Right cardiac atrium (tissue), 5 donors: ENCODE measurements at regions not wholly inside any gene's neighbourhood (a gene's known extent, or its start where the extent isn't known, plus 50 kb on each side); places are given as distances from the start of the nearest gene placed in this dataset.
"Not testable (repeated sequence)": the region's sequence is repeated elsewhere in the genome, so short reads cannot be mapped to it uniquely, and the experiment has no call there.

Experiments used
- ATAC-seq, 2 donors: fragments of 200-7000 bp; cut with Tn5 transposase; one replicate each; pipeline versions ENCODE4 v1.8.0 to v1.9.1; 2020; ENCODE audit warnings: moderate library complexity in 2 of 2, mild to moderate bottlenecking in 1 of 2
- DNase-seq, 3 donors: peaks; one replicate each; pipeline ENCODE4 v3.0.0-alpha.2; 2020
- H3K27ac ChIP-seq: one replicate; pipeline ENCODE4 v1.5.1; 2013; ENCODE audit warnings: mild to moderate bottlenecking, low read length, control low read depth, moderate library complexity
- H3K27me3 ChIP-seq: one replicate; pipeline ENCODE4 v1.6.1; 2013; ENCODE audit not compliant: control insufficient read depth, insufficient read depth
- H3K4me1 ChIP-seq: one replicate; pipeline ENCODE4 v1.6.1; 2013; ENCODE audit warnings: low read length; ENCODE audit not compliant: control insufficient read depth, insufficient read depth
- H3K4me3 ChIP-seq: one replicate; pipeline ENCODE4 v1.5.1; 2013; ENCODE audit warnings: low read length, control low read depth
- H3K9me3 ChIP-seq: one replicate; pipeline ENCODE4 v1.6.1; 2013; ENCODE audit warnings: low read length; ENCODE audit not compliant: control insufficient read depth
- WGBS: extraction: QIAGEN DNeasy Blood & Tissue Kit; methylation state at CpG from one replicate; pipeline ENCODE4 v1.1.7; 2013; 5-methylcytosine and 5-hydroxymethylcytosine counted together
- intact Hi-C, 4 donors: fragments of 100-400 bp; cut with DNase I; formaldehyde crosslinking; loops; one replicate each; pipeline versions ENCODE4 v1.11.0 to v1.14.0; 2022 to 2023
- donor health status: healthy with polysubstance abuse.
- donor health status: DM: no; HTN: yes; CAD: no.
- donor health status: DM: no; HTN: no; CAD: no.
- donor health status: DM: no; HTN: yes; CAD: no; lungs with severe emphysema.
- donor health status: DM: yes; HTN: yes; CAD: no.

DNA sequence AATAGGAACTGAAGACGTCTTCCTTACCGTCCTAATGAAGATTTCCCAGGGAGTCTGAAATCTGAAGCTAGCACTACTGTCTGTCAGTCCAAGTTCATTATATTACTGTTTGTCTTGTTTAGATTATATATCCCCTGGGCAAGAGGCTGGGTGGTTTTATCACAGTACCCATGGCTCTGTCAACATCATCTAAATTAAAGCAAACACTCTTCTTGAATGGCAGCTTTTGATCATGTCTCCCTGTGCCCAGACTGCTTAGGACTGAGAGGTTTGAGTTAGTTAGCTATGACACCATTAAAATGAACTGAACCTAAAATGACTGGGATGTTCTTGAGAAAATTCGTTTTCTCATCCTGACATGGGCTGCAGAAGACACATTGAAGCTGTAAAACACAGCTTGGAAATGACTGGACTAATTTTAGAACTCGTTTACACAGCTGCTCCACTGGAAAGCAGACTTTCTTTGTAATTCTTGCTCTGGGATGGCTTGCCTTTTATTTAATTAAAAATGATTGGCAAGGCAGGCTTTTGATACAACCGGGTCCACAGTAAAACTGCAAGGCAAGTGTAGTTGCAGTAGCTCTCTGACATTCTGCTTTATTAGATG lies 243.5 kb downstream of the MFSD1 start:
- H3K27me3 ChIP-seq = no peaks in the 10 kb centered on the region
- H3K9me3 ChIP-seq = no peaks in the 10 kb centered on the region
- H3K27ac ChIP-seq = no peak overlapping the region
- no peaks in the 10 kb centered on the region for H3K4me1 ChIP-seq
- ATAC-seq = no peak
- intact Hi-C loops = no loop called here
- WGBS = 48% methylated on average over 5 of the region's 5 CpGs
- DNase-seq = no peak
- H3K4me3 ChIP-seq = no peak overlapping the region

DNA sequence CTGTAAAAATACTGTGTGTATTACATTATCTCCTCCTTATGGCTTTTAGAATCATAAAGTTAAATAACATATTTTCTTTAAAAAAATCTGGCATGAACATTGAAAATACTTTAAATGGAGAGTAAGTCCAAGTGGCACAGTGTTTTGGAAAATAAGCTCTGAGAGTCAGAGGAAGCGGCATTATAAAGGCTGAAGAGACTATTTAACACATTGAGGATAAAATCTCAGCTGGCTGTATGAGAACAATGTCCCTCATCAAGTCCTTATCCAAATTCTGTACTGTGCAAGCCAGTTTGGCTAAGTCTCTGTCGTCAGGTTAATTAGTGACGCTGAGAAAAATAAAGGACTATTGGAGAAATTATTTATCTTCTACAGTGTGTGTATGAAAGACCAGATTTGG lies 245.5 kb downstream of the MFSD1 start:
- intact Hi-C loops = no loop called here
- 72% methylated on average over 3 of the region's 3 CpGs for WGBS

DNA sequence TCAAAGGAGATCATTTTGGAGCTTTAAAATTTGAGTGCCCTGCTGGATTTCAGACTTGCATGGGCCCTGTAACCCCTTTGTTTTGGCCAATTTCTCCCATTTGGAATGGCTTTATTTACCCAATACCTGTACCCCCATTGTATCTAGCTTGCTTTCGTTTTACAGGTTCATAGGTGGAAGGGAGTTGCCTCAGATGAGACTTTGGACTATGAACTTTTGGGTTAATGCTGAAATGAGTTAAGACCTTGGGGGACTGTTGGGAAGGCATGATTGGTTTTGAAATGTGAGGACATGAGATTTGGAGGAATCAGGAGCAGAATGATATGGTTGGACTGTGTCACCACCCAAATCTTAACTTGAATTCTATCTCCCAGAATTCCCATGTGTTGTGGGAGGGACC lies 250.6 kb downstream of the MFSD1 start:
- H3K27ac ChIP-seq, H3K9me3 ChIP-seq, ATAC-seq, intact Hi-C loops, DNase-seq, H3K4me1 ChIP-seq, H3K4me3 ChIP-seq, H3K27me3 ChIP-seq: not testable (repeated sequence)
- WGBS = 59% methylated on average over 1 of the region's 1 CpG

More for the DNA sequence above, 245.5 kb downstream of the MFSD1 start:
- no peaks in the 10 kb centered on the region for H3K9me3 ChIP-seq
- no peaks in the 10 kb centered on the region for H3K4me1 ChIP-seq
- ATAC-seq = no peak
- DNase-seq = no peak
- H3K27me3 ChIP-seq = no peaks in the 10 kb centered on the region
- no peak overlapping the region for H3K4me3 ChIP-seq
- H3K27ac ChIP-seq = no peak overlapping the region

DNA sequence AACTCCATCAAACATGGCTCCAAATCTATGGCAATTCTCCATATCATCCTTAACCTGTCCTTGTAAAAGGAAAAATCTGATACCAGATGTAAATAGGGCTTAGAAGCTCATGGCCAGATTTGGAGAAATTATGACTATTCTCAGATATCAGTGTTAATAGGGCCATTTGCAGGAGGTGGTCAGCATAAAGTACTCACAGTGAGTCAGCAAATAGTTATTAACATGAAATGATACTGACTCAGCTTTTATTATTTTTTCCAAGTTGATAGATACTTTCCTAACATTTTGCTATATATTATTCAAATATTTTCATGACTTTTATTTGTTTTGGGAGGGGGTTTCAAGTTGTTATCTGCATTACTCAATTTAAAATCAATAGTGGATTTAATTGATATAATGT lies 255.8 kb downstream of the MFSD1 start:
- H3K27me3 ChIP-seq = no peaks in the 10 kb centered on the region
- H3K4me1 ChIP-seq = no peaks in the 10 kb centered on the region
- H3K27ac ChIP-seq = no peak overlapping the region
- no peak overlapping the region for H3K4me3 ChIP-seq
- no peak for DNase-seq
- H3K9me3 ChIP-seq = no peaks in the 10 kb centered on the region
- ATAC-seq = no peak
- intact Hi-C loops = no loop called here

DNA sequence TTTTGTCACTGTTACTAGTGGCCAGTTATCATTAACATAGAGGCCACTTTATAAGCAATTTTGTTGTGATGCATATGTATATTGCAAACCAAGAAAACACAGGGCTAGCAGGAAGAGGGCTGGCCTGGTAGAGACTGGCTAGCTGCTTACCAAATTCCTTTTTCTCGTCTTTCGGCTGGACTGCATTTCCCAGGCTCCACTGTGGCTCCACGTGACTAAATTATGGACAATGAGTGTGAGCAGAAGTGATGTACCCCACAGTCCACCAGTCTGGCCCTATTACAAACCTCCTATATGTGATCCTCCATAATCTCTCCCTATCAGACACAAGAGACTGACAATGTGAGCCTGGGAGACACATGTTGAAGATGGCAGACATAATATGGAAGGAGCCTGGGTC lies 257.0 kb downstream of the MFSD1 start:
- Histone ChIP-seq H3K4me3 (no peak overlapping the region), H3K4me1 (no peaks in the 10 kb centered on the region), H3K27ac (no peak overlapping the region), H3K9me3 (no peaks in the 10 kb centered on the region), H3K27me3 (no peaks in the 10 kb centered on the region)
- intact Hi-C loops = no loop called here
- no peak for DNase-seq
- ATAC-seq = no peak
- WGBS = 77% methylated on average over 3 of the region's 3 CpGs

DNA sequence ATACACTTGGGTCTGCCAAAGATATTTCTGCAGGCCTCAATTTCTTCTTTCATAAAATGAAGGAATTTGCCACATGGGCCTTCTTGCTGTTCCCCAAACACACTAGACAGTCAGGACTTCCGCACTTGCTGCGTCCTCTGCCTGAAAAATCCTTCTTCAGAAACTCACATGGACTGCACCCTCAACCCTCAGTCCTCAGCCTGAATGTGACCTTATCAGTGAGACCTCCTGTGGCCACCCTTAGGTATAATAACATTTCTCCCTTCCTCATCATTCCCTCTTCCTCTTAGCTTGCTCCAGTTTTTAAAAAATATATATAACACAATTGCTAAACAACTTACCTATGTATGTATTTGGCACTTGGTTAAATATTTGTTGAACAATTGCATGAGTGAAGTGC lies 257.5 kb downstream of the MFSD1 start:
- H3K4me1 ChIP-seq = no peaks in the 10 kb centered on the region
- ATAC-seq (no peak), DNase-seq (no peak)
- no peak overlapping the region for H3K4me3 ChIP-seq
- no peaks in the 10 kb centered on the region for H3K27me3 ChIP-seq
- 74% methylated on average over 2 of the region's 2 CpGs for WGBS
- H3K9me3 ChIP-seq = no peaks in the 10 kb centered on the region
- intact Hi-C loops = no loop called here
- H3K27ac ChIP-seq = no peak overlapping the region

DNA sequence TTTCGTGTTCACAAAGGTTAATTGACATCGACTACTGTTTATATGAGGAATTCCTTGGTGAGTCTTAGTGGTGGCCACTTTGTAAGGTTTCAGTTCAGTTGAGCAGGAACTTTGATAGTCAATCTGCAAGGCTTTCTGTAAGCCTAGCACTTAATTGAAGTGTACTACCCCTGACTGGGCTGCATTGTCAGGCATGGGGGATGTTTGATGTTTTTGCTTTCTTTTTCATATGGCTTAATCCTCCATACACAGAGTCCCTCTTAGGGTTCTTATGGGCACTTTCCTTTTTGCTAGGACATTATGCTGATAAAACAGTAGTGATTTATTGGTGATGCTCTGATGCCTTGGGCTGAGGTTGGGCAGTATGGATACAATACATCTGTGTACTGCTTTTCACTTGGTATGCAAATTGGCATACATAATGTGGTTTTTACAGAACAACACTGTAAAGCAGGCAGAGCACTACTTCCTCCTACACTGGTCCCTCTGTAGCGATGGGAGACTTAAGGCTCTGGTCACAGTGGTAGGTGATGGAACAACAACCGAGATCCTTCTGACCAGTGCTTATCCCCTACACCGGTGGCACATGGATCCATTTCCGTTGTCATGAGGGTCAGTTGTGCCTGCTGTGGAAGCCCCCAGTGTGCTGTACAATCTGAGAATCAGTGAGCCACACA lies 261.0 kb downstream of the MFSD1 start:
- intact Hi-C loops = no loop called here
- WGBS = 82% methylated on average over 6 of the region's 6 CpGs

DNA sequence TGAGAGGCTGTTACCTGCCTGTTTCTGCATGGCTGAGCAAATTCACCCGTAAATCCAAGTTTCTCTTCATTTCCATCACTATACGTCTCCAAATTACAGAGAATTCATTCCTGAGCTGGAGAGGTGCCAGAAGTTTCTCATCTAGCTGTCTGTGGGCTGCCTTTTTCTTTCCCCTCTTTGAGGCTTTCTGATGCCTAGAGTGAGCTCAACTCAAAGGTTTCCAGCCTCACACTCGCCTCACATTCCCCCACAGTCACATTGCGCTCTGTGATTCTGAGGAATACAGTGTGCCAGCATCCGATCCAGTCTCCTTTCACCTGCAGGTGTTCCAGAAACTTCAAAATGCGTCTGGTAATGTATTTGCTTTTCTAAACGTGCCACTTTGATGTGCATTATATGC lies 267.2 kb downstream of the MFSD1 start, which contains the start of gene IQCJ:
Gene IQCJ (plus strand): TSS at position 229 of the 400 bp plus-strand sequence.
- WGBS = 54% methylated on average over 7 of the region's 7 CpGs
- no peak for DNase-seq
- no peak for ATAC-seq
- no peaks in the 10 kb centered on the region for H3K27me3 ChIP-seq
- intact Hi-C loops = no loop called here
- H3K9me3 ChIP-seq = no peaks in the 10 kb centered on the region
- no peak within 1 kb of the TSS for H3K27ac ChIP-seq
- no peaks in the 10 kb centered on the region for H3K4me1 ChIP-seq
- no peak within 1 kb of the TSS for H3K4me3 ChIP-seq

More for the DNA sequence above, 261.0 kb downstream of the MFSD1 start:
- no peaks in the 10 kb centered on the region for H3K27me3 ChIP-seq
- no peaks in the 10 kb centered on the region for H3K4me1 ChIP-seq
- ATAC-seq (no peak), DNase-seq (no peak)
- no peak overlapping the region for H3K27ac ChIP-seq
- no peaks in the 10 kb centered on the region for H3K9me3 ChIP-seq
- no peak overlapping the region for H3K4me3 ChIP-seq

DNA sequence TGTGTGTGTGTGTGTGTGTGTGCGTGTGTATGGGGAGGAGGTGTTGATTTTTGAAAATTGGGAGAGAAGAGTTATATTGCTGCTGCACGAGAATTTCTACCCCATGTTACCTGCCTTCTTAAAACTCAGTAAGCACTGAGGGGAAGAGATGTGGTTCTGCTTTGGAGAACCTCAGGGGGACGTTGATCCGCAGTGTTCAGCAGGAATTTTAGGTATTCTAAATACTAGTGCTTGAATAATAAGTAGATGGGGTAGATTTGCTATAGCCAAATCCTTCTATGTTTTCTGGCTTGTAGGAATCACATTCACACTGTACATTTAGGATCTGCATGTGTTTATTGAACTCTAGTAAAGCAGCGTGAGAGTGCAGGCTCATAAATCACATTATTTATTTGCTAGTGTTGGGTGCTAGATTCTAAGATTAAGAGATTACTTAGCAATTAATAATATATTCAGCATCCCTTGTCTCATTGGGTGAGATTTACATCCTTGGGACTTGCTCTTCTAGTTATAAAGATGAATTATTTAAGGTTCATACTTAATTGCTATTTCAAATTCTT lies 268.1 kb downstream of the MFSD1 start:
- H3K27ac ChIP-seq = no peak overlapping the region
- 66% methylated on average over 5 of the region's 5 CpGs for WGBS
- no peak for DNase-seq

DNA sequence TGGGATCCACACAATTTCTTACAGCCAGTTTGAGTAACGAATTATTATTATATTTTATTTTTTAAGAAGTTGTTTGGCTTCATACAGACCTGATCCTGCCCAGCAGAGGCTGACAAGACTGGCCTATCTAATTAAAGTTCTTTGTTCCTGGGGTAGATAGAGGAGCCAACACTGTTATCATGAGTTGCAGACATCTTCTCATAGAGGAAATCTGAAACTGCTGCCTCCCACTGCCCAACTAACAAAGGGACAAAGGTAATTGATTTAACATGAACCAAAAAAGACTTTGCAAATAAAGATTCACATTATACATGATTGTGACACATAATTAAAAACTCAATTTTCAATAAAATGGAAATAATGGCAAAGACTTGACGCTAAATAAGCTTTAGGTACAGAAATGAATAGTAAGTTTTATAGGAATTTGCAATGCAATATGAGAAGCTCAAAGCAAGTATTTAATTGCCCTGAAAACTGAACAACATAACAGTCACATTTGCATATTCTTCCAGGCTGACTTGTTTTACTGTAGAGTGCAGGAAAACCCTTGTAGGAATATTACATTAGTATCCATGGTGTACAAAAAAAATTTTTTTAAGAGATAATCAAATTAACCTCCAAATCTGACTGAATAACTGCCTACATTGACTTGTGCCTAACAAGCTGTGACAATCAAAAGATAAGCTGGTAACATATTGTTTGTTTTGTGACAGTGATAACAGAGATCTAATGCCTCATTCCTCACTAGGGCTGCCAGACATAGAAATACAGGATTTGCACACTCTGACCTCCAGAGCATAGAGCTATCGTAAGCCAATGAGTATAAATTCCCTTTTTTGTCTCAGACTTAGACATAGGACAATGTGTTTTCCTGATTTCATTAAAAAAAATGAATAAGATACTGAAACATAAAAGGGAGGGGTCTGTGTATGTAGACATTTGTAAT lies 273.2 kb downstream of the MFSD1 start:
- no peak overlapping the region for H3K27ac ChIP-seq
- no peaks in the 10 kb centered on the region for H3K9me3 ChIP-seq
- H3K4me3 ChIP-seq = no peak overlapping the region
- no peaks in the 10 kb centered on the region for H3K4me1 ChIP-seq
- intact Hi-C loops = no loop called here
- no peaks in the 10 kb centered on the region for H3K27me3 ChIP-seq
- DNase-seq (no peak), ATAC-seq (no peak)
- WGBS = 64% methylated on average over 3 of the region's 3 CpGs

More for the DNA sequence above, 268.1 kb downstream of the MFSD1 start:
- H3K27me3 ChIP-seq = no peaks in the 10 kb centered on the region
- no peak overlapping the region for H3K4me3 ChIP-seq
- no peak for ATAC-seq
- intact Hi-C loops = no loop called here
- H3K9me3 ChIP-seq = no peaks in the 10 kb centered on the region
- no peaks in the 10 kb centered on the region for H3K4me1 ChIP-seq

DNA sequence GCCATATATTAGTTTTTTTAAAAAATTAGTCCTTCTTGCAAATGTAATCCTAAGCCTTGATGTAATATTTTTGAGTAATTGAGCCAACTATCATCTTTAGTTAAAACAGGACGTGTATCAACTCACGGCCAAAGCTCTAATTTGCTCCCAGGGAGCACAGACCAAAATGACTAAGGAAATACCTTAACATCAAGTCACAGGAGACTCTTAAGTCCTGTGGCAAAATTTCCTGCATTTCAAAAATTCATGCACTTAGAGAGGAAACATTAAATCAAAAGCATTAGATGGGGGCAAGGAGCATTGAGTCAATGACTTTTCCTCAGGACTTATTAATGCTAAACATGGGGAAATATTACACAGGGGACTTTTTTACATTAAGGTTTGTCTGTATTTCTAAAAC lies 276.0 kb downstream of the MFSD1 start:
- intact Hi-C loops = no loop called here
- 57% methylated on average over 2 of the region's 2 CpGs for WGBS
- Histone ChIP-seq H3K27ac (no peak overlapping the region), H3K27me3 (no peaks in the 10 kb centered on the region), H3K4me3 (no peak overlapping the region), H3K4me1 (no peaks in the 10 kb centered on the region), H3K9me3 (no peaks in the 10 kb centered on the region)
- DNase-seq (no peak), ATAC-seq (no peak)
